OCI-LY1 (cell line): ENCODE measurements at regions not wholly inside any gene's neighbourhood (a gene's known extent, or its start where the extent isn't known, plus 50 kb on each side); places are given as distances from the start of the nearest gene placed in this dataset.

ENCODE experiments used
- H2AFZ ChIP-seq: fragments of 200-600 bp; sonication (generic), shearing (Covaris generic); 2 replicates; pipeline ENCODE4 v1.6.0; 2014; ENCODE audit warnings: antibody characterized with exemption, mild to moderate bottlenecking, low read length
- H3F3A ChIP-seq: fragments of 200-600 bp; sonication (generic), shearing (Covaris generic); 2 replicates; pipeline ENCODE4 v1.6.0; 2014; ENCODE audit warnings: mild to moderate bottlenecking, antibody characterized with exemption, low read length, moderate library complexity; ENCODE audit not compliant: insufficient read depth
- H3K27ac ChIP-seq: fragments of 200-600 bp; sonication (generic); 2 replicates; pipeline ENCODE4 v1.5.1; 2014; ENCODE audit warnings: low read length, mixed run types, mild to moderate bottlenecking, low read depth; ENCODE audit not compliant: poor library complexity, severe bottlenecking
- H3K27me3 ChIP-seq: fragments of 200-600 bp; sonication (generic); 2 replicates; pipeline ENCODE4 v1.6.0; 2014; ENCODE audit warnings: antibody characterized with exemption, mild to moderate bottlenecking, low read length, moderate library complexity; ENCODE audit not compliant: insufficient read depth
- H3K36me3 ChIP-seq: fragments of 200-600 bp; sonication (generic); 2 replicates; pipeline ENCODE4 v1.6.1; 2014; ENCODE audit warnings: mild to moderate bottlenecking, antibody characterized with exemption, low read length, moderate library complexity, mixed read lengths; ENCODE audit not compliant: insufficient read depth
- H3K4me1 ChIP-seq: fragments of 200-600 bp; sonication (generic); 2 replicates; pipeline ENCODE4 v1.5.1; 2014; ENCODE audit warnings: mild to moderate bottlenecking, low read length, moderate library complexity; ENCODE audit not compliant: insufficient read depth, severe bottlenecking
- H3K4me2 ChIP-seq: fragments of 200-600 bp; sonication (generic), shearing (Covaris generic); 2 replicates; pipeline ENCODE4 v1.6.1; 2014; ENCODE audit warnings: low read length
- H3K4me3 ChIP-seq: fragments of 200-600 bp; sonication (generic); 2 replicates; pipeline ENCODE4 v1.5.1; 2014; ENCODE audit warnings: low read length, low read depth, mild to moderate bottlenecking, mixed read lengths; ENCODE audit not compliant: poor library complexity, severe bottlenecking
- H3K79me2 ChIP-seq: fragments of 200-600 bp; shearing (Covaris generic); 2 replicates; pipeline ENCODE4 v1.6.1; 2016; ENCODE audit warnings: mixed run types, low read length, mixed read lengths; ENCODE audit not compliant: insufficient read depth
- H3K9ac ChIP-seq: fragments of 200-600 bp; sonication (generic), shearing (Covaris generic); 2 replicates; pipeline ENCODE4 v1.6.1; 2014; ENCODE audit warnings: mild to moderate bottlenecking, low read length, mixed read lengths
- H3K9me2 ChIP-seq: fragments of 200-600 bp; sonication (generic), shearing (Covaris generic); 2 replicates; pipeline ENCODE4 v1.6.1; 2014; ENCODE audit warnings: low read depth, mild to moderate bottlenecking, low read length, mixed read lengths
- H3K9me3 ChIP-seq: fragments of 200-600 bp; shearing (Covaris generic); 2 replicates; pipeline ENCODE4 v1.6.1; 2014; ENCODE audit warnings: low read length, mixed read lengths
- H4K20me1 ChIP-seq: fragments of 200-600 bp; sonication (generic), shearing (Covaris generic); 2 replicates; pipeline ENCODE4 v1.6.0; 2016; ENCODE audit warnings: mild to moderate bottlenecking, low read length; ENCODE audit not compliant: insufficient read depth
- EZH2 ChIP-seq: fragments of 200-600 bp; sonication (generic), shearing (Covaris generic); IDR thresholded peaks from 2 replicates; pipeline ENCODE4 v1.8.0; 2017; ENCODE audit warnings: borderline replicate concordance, mixed run types, mild to moderate bottlenecking, antibody characterized with exemption, low read length, moderate library complexity, mixed read lengths
- TF ChIP-seq, protein P1 (sequence below): fragments of 200-600 bp; sonication (generic), shearing (Covaris generic); IDR thresholded peaks from 2 replicates; pipeline ENCODE4 v1.5.1; 2017; ENCODE audit warnings: mild to moderate bottlenecking, antibody characterized with exemption, low read length, moderate library complexity, mixed read lengths

DNA sequence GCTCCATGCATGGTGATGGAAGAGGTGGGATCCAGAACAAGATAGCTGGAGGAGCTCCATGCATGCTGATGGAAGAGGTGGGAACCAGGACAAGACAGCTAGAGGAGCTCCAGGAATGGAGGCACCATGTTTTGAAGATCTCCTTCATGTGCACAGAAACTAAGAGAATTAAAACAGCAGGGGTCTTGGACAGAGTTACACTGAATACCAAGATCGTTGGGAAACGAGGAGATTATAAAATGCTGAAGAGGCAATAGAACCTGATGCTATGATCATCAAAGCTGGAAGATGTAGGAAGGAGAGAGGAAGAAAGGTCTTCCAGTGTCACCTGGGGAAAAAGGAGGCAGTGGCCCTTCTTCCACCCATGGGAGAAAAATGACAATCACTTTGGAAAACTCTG, 193.6 kb upstream of the PFKP start:
- H3K4me3 ChIP-seq, result no peak overlapping the region
- no peak overlapping the region for H2AFZ ChIP-seq
- no peaks in the 10 kb centered on the region for H3F3A ChIP-seq
- no peaks in the 10 kb centered on the region for H3K27me3 ChIP-seq
- no peaks in the 10 kb centered on the region for H3K9me2 ChIP-seq
- no peaks in the 10 kb centered on the region for H4K20me1 ChIP-seq
- no peaks in the 10 kb centered on the region for H3K36me3 ChIP-seq
- no peaks in the 10 kb centered on the region for H3K4me1 ChIP-seq
- no peaks in the 10 kb centered on the region for H3K79me2 ChIP-seq
- TF ChIP-seq EZH2, result no peak
- TF ChIP-seq, protein P1, sequence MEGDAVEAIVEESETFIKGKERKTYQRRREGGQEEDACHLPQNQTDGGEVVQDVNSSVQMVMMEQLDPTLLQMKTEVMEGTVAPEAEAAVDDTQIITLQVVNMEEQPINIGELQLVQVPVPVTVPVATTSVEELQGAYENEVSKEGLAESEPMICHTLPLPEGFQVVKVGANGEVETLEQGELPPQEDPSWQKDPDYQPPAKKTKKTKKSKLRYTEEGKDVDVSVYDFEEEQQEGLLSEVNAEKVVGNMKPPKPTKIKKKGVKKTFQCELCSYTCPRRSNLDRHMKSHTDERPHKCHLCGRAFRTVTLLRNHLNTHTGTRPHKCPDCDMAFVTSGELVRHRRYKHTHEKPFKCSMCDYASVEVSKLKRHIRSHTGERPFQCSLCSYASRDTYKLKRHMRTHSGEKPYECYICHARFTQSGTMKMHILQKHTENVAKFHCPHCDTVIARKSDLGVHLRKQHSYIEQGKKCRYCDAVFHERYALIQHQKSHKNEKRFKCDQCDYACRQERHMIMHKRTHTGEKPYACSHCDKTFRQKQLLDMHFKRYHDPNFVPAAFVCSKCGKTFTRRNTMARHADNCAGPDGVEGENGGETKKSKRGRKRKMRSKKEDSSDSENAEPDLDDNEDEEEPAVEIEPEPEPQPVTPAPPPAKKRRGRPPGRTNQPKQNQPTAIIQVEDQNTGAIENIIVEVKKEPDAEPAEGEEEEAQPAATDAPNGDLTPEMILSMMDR, result no peak
- H3K4me2 ChIP-seq, result no peak overlapping the region
- no peak overlapping the region for H3K9ac ChIP-seq
- no peak overlapping the region for H3K27ac ChIP-seq
- no peaks in the 10 kb centered on the region for H3K9me3 ChIP-seq

DNA sequence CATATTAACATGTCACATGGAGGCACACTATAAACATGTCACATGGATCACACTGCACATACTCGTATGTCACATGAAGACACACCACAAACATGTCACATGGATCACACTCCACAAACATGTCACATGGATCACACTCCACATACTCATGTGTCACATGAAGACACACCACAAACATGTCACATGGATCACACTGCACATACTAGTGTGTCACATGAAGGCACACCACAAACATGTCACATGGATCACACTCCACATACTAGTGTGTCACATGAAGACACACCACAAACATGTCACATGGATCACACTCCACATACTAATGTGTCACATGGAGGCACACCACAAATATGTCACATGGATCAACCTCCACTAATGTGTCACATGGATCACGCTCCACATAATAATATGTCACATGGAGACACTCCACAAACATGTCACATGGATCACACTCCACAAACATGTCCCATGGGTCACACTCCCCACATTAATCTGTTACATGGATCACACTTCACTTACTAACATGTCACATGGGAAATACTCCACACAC, 195.6 kb upstream of the PFKP start:
- no peak overlapping the region for H3K9ac ChIP-seq
- H4K20me1 ChIP-seq, result no peaks in the 10 kb centered on the region
- H3K4me2 ChIP-seq, result no peak overlapping the region
- no peak overlapping the region for H3K4me3 ChIP-seq
- H3K36me3 ChIP-seq, result no peaks in the 10 kb centered on the region
- H3F3A ChIP-seq, result no peaks in the 10 kb centered on the region
- no peak for TF ChIP-seq EZH2
- TF ChIP-seq, protein P1, result no peak
- H3K9me2 ChIP-seq, result no peaks in the 10 kb centered on the region
- no peaks in the 10 kb centered on the region for H3K9me3 ChIP-seq
- no peak overlapping the region for H3K27ac ChIP-seq
- no peak overlapping the region for H2AFZ ChIP-seq
- no peaks in the 10 kb centered on the region for H3K4me1 ChIP-seq
- H3K79me2 ChIP-seq, result no peaks in the 10 kb centered on the region
- no peaks in the 10 kb centered on the region for H3K27me3 ChIP-seq

DNA sequence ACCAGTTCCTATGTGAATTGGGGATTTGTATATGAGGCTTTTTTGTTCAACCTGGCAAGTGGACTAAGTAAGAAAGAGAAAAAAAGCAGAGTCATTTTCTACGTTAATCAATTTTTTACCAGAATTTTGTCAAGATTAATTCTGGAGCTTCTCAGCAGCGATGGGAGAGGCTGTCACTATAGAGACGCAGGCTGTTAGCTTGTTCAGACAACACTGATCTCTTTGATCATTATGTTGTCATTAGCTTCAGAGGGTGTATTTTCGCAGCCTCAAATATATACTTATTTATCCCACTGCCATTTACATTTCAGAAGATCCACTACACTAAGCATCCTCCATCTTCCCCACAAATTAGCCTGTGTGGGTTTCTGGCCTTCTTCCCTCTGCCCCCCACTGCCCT, 196.7 kb upstream of the PFKP start:
- Histone ChIP-seq H2AFZ (no peak overlapping the region), H3K4me3 (no peak overlapping the region), H3K9ac (no peak overlapping the region), H3K4me2 (no peak overlapping the region), H3K27ac (no peak overlapping the region), H3K4me1 (no peaks in the 10 kb centered on the region), H3K9me3 (no peaks in the 10 kb centered on the region), H4K20me1 (no peaks in the 10 kb centered on the region), H3K9me2 (no peaks in the 10 kb centered on the region), H3K79me2 (no peaks in the 10 kb centered on the region), H3K36me3 (no peaks in the 10 kb centered on the region), H3K27me3 (no peaks in the 10 kb centered on the region), H3F3A (no peaks in the 10 kb centered on the region)
- TF ChIP-seq, protein P1, result no peak
- TF ChIP-seq EZH2, result no peak
